Fibroblast of lung (primary cell): ENCODE measurements at regions not wholly inside any gene's neighbourhood (a gene's known extent, or its start where the extent isn't known, plus 50 kb on each side); places are given as distances from the start of the nearest gene placed in this dataset.
"Not testable (repeated sequence)": the region's sequence is repeated elsewhere in the genome, so short reads cannot be mapped to it uniquely, and the experiment has no call there.

Experiments used
- DNase-seq, 2 donors: peaks; one replicate each; pipeline versions ENCODE4 v3.0.0 to v3.0.0-alpha.2; 2010; ENCODE audit warnings: low read depth in 2 of 2
- H2AFZ ChIP-seq: 2 replicates; pipeline ENCODE4 v1.5.1; 2012; ENCODE audit warnings: low read length, control low read depth, inconsistent platforms
- H3K27ac ChIP-seq: 2 replicates; pipeline ENCODE4 v1.5.1; 2011; ENCODE audit warnings: low read length, control low read depth; ENCODE audit not compliant: insufficient read depth
- H3K27me3 ChIP-seq: 2 replicates; pipeline ENCODE4 v1.5.1; 2011; ENCODE audit warnings: mild to moderate bottlenecking, low read length; ENCODE audit not compliant: control insufficient read depth, insufficient read depth
- H3K36me3 ChIP-seq: 2 replicates; pipeline ENCODE4 v1.5.1; 2011; ENCODE audit warnings: low read length; ENCODE audit not compliant: control insufficient read depth, insufficient read depth
- H3K4me1 ChIP-seq: 2 replicates; pipeline ENCODE4 v1.5.1; 2011; ENCODE audit warnings: low read length; ENCODE audit not compliant: control insufficient read depth, insufficient read depth; ENCODE audit errors: extremely low read depth
- H3K4me2 ChIP-seq: 2 replicates; pipeline ENCODE4 v1.5.1; 2011; ENCODE audit warnings: low read length, control low read depth; ENCODE audit not compliant: insufficient read depth; ENCODE audit errors: extremely low read depth
- H3K4me3 ChIP-seq, 4 experiments: fragments of 200-600 bp in 1 of 4; sonication (generic) in 1 of 4; replicated peaks in 1 of 4; 2 replicates each; pipeline ENCODE4 v1.5.1; 2011 to 2016; ENCODE audit warnings: low read length in 4 of 4, low read depth in 3 of 4, mild to moderate bottlenecking in 3 of 4, control low read depth in 2 of 4, inconsistent platforms in 1 of 4, mixed read lengths in 1 of 4; ENCODE audit not compliant: insufficient read depth in 1 of 4; ENCODE audit errors: control extremely low read depth in 1 of 4
- H3K79me2 ChIP-seq: 2 replicates; pipeline ENCODE4 v1.5.1; 2012; ENCODE audit warnings: mild to moderate bottlenecking, low read length, inconsistent platforms; ENCODE audit not compliant: control insufficient read depth, insufficient read depth
- H3K9ac ChIP-seq: 2 replicates; pipeline ENCODE4 v1.5.1; 2011; ENCODE audit warnings: mild to moderate bottlenecking, low read length, control low read depth; ENCODE audit not compliant: insufficient read depth
- H3K9me3 ChIP-seq: 2 replicates; pipeline ENCODE4 v1.5.1; 2012; ENCODE audit warnings: low read depth, low read length; ENCODE audit not compliant: control insufficient read depth, insufficient read depth
- H4K20me1 ChIP-seq: 2 replicates; pipeline ENCODE4 v1.5.1; 2011; ENCODE audit warnings: low read length; ENCODE audit not compliant: control insufficient read depth, insufficient read depth; ENCODE audit errors: extremely low read depth
- EZH2 ChIP-seq: IDR thresholded peaks from 2 replicates; pipeline ENCODE4 v1.5.1; 2012; ENCODE audit warnings: low read length, control low read depth, mild to moderate bottlenecking; ENCODE audit errors: missing control alignments
- TF ChIP-seq, protein P1 (sequence below), 2 donors: IDR thresholded peaks in 1 of 2; conservative IDR thresholded peaks in 1 of 2; 1 replicate in 1 of 2; 2 replicates in 1 of 2; pipeline ENCODE4 v1.5.1; 2011 to 2012; ENCODE audit warnings: low read length in 2 of 2, control low read depth in 1 of 2, inconsistent platforms in 1 of 2, low read depth in 1 of 2, mild to moderate bottlenecking in 1 of 2

DNA sequence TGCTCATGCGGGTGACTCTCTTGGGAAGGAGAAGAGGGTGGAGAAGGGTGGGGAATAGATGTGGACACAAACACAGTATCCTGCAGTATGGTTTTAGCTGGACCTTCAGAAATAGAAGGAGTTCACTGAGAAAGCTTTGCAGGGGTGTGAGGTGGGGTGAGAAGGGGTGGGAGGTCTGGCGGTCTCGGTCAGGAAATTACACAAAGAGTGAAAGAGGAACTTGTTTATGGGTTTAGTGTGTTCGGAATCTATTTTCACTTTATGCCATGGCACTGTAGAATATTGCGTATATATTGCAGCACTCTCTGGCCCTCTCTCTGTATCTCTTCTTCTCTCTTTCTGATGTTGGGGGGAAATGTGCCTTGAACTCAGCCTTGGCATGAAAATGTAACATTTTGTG is 148.2 kb upstream of the GOT2 start:
- Histone ChIP-seq H3K4me2 (no peak overlapping the region), H3K27ac (no peak overlapping the region), H4K20me1 (no peaks in the 10 kb centered on the region), H2AFZ (no peak overlapping the region), H3K4me3 (no peak overlapping the region), H3K27me3 (no peaks in the 10 kb centered on the region), H3K36me3 (no peaks in the 10 kb centered on the region), H3K4me1 (no peaks in the 10 kb centered on the region), H3K9me3 (no peaks in the 10 kb centered on the region), H3K79me2 (no peaks in the 10 kb centered on the region), H3K9ac (no peak overlapping the region)
- DNase-seq, result no peak
- TF ChIP-seq, protein P1, sequence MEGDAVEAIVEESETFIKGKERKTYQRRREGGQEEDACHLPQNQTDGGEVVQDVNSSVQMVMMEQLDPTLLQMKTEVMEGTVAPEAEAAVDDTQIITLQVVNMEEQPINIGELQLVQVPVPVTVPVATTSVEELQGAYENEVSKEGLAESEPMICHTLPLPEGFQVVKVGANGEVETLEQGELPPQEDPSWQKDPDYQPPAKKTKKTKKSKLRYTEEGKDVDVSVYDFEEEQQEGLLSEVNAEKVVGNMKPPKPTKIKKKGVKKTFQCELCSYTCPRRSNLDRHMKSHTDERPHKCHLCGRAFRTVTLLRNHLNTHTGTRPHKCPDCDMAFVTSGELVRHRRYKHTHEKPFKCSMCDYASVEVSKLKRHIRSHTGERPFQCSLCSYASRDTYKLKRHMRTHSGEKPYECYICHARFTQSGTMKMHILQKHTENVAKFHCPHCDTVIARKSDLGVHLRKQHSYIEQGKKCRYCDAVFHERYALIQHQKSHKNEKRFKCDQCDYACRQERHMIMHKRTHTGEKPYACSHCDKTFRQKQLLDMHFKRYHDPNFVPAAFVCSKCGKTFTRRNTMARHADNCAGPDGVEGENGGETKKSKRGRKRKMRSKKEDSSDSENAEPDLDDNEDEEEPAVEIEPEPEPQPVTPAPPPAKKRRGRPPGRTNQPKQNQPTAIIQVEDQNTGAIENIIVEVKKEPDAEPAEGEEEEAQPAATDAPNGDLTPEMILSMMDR (conservative IDR thresholded peaks at IDR 0.05 in 1 of 2, IDR thresholded peaks at IDR 0.05 in 1 of 2; ENCODE audit: low read depth in 1 of 2, low read length in 2 of 2), result no peak
- TF ChIP-seq EZH2, result no peak

DNA sequence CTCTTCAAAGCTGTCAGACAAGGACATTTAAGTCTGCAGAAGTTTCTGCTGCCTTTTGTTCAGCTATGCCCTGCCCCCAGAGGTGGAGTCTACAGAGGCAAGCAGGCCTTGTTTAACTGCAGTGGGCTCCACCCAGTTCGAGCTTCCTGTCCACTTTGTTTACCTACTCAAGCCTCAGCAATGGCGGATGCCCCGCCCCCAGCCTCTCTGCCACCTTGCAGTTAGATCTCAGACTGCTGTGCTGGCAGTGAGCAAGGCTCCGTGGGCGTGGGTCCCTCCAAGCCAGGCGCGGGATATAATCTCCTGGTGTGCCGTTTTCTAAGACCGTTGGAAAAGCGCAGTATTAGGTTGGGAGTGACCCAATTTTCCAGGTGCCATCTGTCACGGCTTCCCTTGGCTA is 144.5 kb upstream of the GOT2 start:
- H3K27ac ChIP-seq, H3K4me3 ChIP-seq, H3K27me3 ChIP-seq, H4K20me1 ChIP-seq, H3K9me3 ChIP-seq, DNase-seq, H3K9ac ChIP-seq, H3K79me2 ChIP-seq, H3K4me2 ChIP-seq, H3K36me3 ChIP-seq, H3K4me1 ChIP-seq, H2AFZ ChIP-seq: not testable (repeated sequence)

DNA sequence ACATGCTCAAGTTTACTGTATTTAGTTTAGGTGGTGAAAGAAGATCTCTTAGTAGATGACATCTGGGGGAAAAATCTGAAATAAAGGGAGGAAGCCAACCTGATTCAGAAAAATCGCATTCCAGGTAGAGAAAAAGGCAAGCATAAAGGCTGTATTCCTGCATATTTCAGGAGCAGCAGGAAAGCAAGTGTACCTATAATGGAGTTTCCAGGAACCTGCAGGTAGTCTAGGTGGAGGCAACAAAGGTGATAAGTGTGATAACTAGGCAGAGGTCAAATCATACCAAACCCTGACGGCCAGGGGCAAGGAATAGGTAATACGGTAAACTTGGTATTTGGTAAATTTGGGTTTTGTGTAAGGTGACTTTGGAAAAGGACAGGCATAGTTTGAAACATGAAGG is 132.8 kb upstream of the GOT2 start:
- Histone ChIP-seq H3K4me2 (no peak overlapping the region), H3K9ac (no peak overlapping the region), H4K20me1 (no peaks in the 10 kb centered on the region), H3K79me2 (no peaks in the 10 kb centered on the region), H3K36me3 (no peaks in the 10 kb centered on the region), H3K27me3 (no peaks in the 10 kb centered on the region), H3K27ac (no peak overlapping the region), H3K4me1 (no peaks in the 10 kb centered on the region), H3K9me3 (no peaks in the 10 kb centered on the region), H3K4me3 (no peak overlapping the region), H2AFZ (no peak overlapping the region)
- DNase-seq, result no peak
- TF ChIP-seq, protein P1 (conservative IDR thresholded peaks at IDR 0.05 in 1 of 2, IDR thresholded peaks at IDR 0.05 in 1 of 2; ENCODE audit: low read depth in 1 of 2, low read length in 2 of 2), result no peak
- no peak for TF ChIP-seq EZH2

DNA sequence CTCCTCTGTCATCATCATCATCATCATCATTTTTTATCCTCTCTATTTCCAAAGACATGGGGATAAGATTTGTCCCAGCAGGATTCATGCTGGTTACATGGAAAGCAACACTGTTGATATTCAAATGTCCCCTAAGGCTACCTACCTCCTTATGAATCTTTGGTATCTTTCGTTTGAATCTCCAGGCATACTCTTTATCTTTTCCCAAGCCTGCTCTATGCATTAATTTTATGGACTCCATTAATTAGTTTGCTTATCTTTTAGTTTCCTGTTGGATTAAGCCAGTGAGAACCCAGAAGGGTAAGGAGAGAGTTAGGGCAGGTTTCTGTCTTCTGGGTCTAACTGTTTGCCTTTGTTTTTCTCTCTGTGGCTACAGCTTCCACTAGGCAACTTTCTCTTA is 129.6 kb upstream of the GOT2 start:
- Histone ChIP-seq H3K4me1 (no peaks in the 10 kb centered on the region), H3K4me3 (no peak overlapping the region), H3K9me3 (no peaks in the 10 kb centered on the region), H2AFZ (no peak overlapping the region), H3K36me3 (no peaks in the 10 kb centered on the region), H3K27ac (no peak overlapping the region), H3K4me2 (no peak overlapping the region), H3K27me3 (no peaks in the 10 kb centered on the region), H3K9ac (no peak overlapping the region), H3K79me2 (no peaks in the 10 kb centered on the region), H4K20me1 (no peaks in the 10 kb centered on the region)
- DNase-seq, result no peak
- TF ChIP-seq EZH2, result no peak
